OCI-LY7 (cell line): ENCODE measurements at regions not wholly inside any gene's neighbourhood (a gene's known extent, or its start where the extent isn't known, plus 50 kb on each side); places are given as distances from the start of the nearest gene placed in this dataset.

Experiments used
- BruUV-seq: library from RNA; stranded (reverse); fragments of 400-500 nt; replicated peaks from 2 replicates; lab custom pipeline; 2021; lab: Mats Ljungman, UMichigan
- CTCF ChIA-PET: fragments of 300-600 bp; sonication (Branson Sonifier 250); formaldehyde crosslinking; loops from one replicate; lab custom pipeline; 2022; ENCODE audit warnings: antibody characterized with exemption; ENCODE audit not compliant: unreplicated experiment; lab: Charles Lee
- POLR2A ChIA-PET: fragments of 300-600 bp; sonication (Branson Sonifier 250); formaldehyde crosslinking; loops from one replicate; lab custom pipeline; 2022; ENCODE audit warnings: antibody characterized with exemption; lab: Charles Lee
- DNase-seq: peaks from one replicate; pipeline ENCODE4 v3.0.0-alpha.2; 2015; ENCODE audit warnings: low spot score
- H2AFZ ChIP-seq: fragments of 200-600 bp; sonication (generic), shearing (Covaris generic); 2 replicates; pipeline ENCODE4 v1.6.1; 2014; ENCODE audit warnings: mild to moderate bottlenecking, antibody characterized with exemption, low read length, moderate library complexity
- H3K27ac ChIP-seq: fragments of 200-600 bp; sonication (generic); 2 replicates; pipeline ENCODE4 v1.5.1; 2014; ENCODE audit warnings: mixed run types, low read depth, mild to moderate bottlenecking, moderate library complexity, low read length, inconsistent platforms; ENCODE audit not compliant: poor library complexity, severe bottlenecking
- H3K36me3 ChIP-seq: fragments of 200-600 bp; sonication (generic); 2 replicates; pipeline ENCODE4 v1.6.1; 2014; ENCODE audit warnings: mild to moderate bottlenecking, antibody characterized with exemption, low read length, moderate library complexity, mixed read lengths; ENCODE audit not compliant: insufficient read depth
- H3K4me1 ChIP-seq: fragments of 200-600 bp; sonication (generic); 2 replicates; pipeline ENCODE4 v1.5.1; 2014; ENCODE audit warnings: mild to moderate bottlenecking, low read length; ENCODE audit not compliant: insufficient read depth, poor library complexity, severe bottlenecking
- H3K4me2 ChIP-seq: fragments of 200-600 bp; sonication (generic); 2 replicates; pipeline ENCODE4 v1.6.1; 2014; ENCODE audit warnings: mild to moderate bottlenecking, low read length
- H3K4me3 ChIP-seq: fragments of 200-600 bp; sonication (generic); 2 replicates; pipeline ENCODE4 v1.5.1; 2014; ENCODE audit warnings: mild to moderate bottlenecking, low read depth, low read length; ENCODE audit not compliant: poor library complexity, severe bottlenecking
- H3K79me2 ChIP-seq: fragments of 200-600 bp; sonication (generic); 2 replicates; pipeline ENCODE4 v1.6.1; 2016; ENCODE audit warnings: low read depth, mild to moderate bottlenecking, low read length, moderate library complexity, mixed read lengths; ENCODE audit not compliant: insufficient read depth
- H3K9me2 ChIP-seq: fragments of 200-600 bp; sonication (generic); 2 replicates; pipeline ENCODE4 v1.6.1; 2016; ENCODE audit warnings: mild to moderate bottlenecking, low read length, mixed read lengths; ENCODE audit not compliant: insufficient read depth
- H3K9me3 ChIP-seq: fragments of 200-600 bp; sonication (generic); 2 replicates; pipeline ENCODE4 v1.6.1; 2014; ENCODE audit warnings: mild to moderate bottlenecking, mixed run types, low read length, mixed read lengths
- H4K20me1 ChIP-seq: fragments of 200-600 bp; sonication (generic); 2 replicates; pipeline ENCODE4 v1.6.1; 2014; ENCODE audit warnings: mild to moderate bottlenecking, antibody characterized with exemption, low read length, moderate library complexity, mixed read lengths; ENCODE audit not compliant: insufficient read depth
- EZH2phosphoT487 ChIP-seq: fragments of 200-600 bp; sonication (generic); IDR thresholded peaks from 2 replicates; pipeline ENCODE4 v1.6.1; 2018; ENCODE audit warnings: low read depth, borderline replicate concordance, mild to moderate bottlenecking, mixed run types, antibody characterized with exemption, low read length, moderate library complexity, mixed read lengths
- intact Hi-C: fragments of 100-400 bp; cut with micrococcal nuclease; formaldehyde crosslinking; loops from one replicate; pipeline ENCODE4 v1.10.0; 2022; ENCODE audit not compliant: unreplicated experiment
- TF ChIP-seq, protein P1 (sequence below): fragments of 200-600 bp; sonication (generic); conservative IDR thresholded peaks from 2 replicates; pipeline ENCODE4 v1.5.1; 2014; ENCODE audit warnings: mild to moderate bottlenecking, antibody characterized with exemption, low read length, moderate library complexity, mixed read lengths

DNA sequence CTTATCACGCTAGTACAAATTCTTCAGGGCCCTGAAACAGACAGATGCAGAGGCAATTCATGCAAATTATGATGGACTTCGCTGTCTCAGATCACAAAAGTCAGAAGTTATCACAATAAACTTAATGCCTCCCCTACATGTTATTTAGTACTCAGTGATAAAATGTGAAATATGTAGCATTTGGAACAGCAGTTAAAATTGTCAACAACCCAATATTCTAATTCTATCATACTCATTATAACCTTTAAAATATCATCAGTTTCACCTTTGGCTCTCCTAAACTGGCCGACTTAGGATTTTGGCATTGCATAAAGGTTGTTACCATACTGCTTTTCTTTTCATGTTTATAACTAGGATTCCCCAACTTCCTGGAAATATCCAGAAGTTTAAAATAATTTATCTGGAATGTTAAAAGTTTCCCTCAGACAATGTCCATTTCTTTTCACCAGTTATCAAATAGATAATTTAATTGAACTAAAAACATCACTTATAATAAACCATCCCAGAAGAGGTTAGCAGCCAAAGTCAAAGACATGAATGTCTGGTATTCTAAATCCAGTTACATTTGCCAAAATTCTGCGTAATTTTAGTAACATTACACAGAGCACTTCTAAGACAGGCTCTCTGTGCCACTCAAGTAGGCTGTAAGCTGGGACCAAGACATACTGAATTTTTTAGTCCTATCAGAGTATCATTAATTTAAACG lies 239.8 kb downstream of the RBM43 start:
- ChIA-PET POLR2A (no interaction called here), CTCF (no interaction called here)
- no peak for DNase-seq
- Histone ChIP-seq H4K20me1 (no peaks in the 10 kb centered on the region), H3K4me1 (no peaks in the 10 kb centered on the region), H3K79me2 (no peaks in the 10 kb centered on the region), H3K27ac (no peak overlapping the region), H3K36me3 (no peaks in the 10 kb centered on the region), H2AFZ (no peak overlapping the region), H3K9me2 (no peaks in the 10 kb centered on the region), H3K4me3 (no peak overlapping the region), H3K4me2 (no peak overlapping the region), H3K9me3 (no peaks in the 10 kb centered on the region)
- TF ChIP-seq, protein P1, sequence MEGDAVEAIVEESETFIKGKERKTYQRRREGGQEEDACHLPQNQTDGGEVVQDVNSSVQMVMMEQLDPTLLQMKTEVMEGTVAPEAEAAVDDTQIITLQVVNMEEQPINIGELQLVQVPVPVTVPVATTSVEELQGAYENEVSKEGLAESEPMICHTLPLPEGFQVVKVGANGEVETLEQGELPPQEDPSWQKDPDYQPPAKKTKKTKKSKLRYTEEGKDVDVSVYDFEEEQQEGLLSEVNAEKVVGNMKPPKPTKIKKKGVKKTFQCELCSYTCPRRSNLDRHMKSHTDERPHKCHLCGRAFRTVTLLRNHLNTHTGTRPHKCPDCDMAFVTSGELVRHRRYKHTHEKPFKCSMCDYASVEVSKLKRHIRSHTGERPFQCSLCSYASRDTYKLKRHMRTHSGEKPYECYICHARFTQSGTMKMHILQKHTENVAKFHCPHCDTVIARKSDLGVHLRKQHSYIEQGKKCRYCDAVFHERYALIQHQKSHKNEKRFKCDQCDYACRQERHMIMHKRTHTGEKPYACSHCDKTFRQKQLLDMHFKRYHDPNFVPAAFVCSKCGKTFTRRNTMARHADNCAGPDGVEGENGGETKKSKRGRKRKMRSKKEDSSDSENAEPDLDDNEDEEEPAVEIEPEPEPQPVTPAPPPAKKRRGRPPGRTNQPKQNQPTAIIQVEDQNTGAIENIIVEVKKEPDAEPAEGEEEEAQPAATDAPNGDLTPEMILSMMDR, result no peak
- TF ChIP-seq EZH2phosphoT487, result no peak
- intact Hi-C loops, result no loop called here
- BruUV-seq, result no TSS peak

DNA sequence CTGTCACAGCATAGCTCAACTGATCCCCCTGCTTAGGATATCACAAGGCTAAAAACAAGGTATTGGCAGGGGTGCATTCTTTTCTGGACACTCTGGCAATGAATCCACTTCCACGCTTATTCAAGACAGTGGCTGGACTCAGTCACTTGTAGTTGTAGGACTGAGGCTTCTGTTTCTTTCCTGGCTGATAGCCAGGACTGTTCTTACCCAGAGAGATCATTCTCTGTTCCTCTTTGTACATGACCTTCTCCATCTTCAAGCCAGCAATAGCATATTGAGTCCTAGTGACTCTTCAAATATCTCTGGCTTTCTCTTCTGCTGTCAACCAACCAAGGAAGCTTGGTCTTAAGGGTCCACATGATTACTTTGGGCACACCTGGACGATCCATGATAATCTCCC lies 241.3 kb downstream of the RBM43 start:
- H3K9me2 ChIP-seq, result no peaks in the 10 kb centered on the region
- CTCF ChIA-PET, result no interaction called here

More for the DNA sequence above, 241.3 kb downstream of the RBM43 start:
- POLR2A ChIA-PET, result interaction anchor here (0.5 kb wide), 1 partner anchor 912 kb away, joined by 3 read pairs; no protein-coding TSS in a partner anchor
- Histone ChIP-seq H3K9me3 (no peaks in the 10 kb centered on the region), H3K4me2 (no peak overlapping the region), H3K27ac (no peak overlapping the region), H4K20me1 (no peaks in the 10 kb centered on the region), H3K4me3 (no peak overlapping the region), H3K36me3 (no peaks in the 10 kb centered on the region), H3K79me2 (no peaks in the 10 kb centered on the region), H2AFZ (no peak overlapping the region), H3K4me1 (no peaks in the 10 kb centered on the region)
- no peak for TF ChIP-seq EZH2phosphoT487
- TF ChIP-seq, protein P1, result no peak
- intact Hi-C loops, result no loop called here
- no TSS peak for BruUV-seq
- no peak for DNase-seq
